ENCODE measurements at regions not wholly inside any gene's neighbourhood (a gene's known extent, or its start where the extent isn't known, plus 50 kb on each side); places are given as distances from the start of the nearest gene placed in this dataset.
"Not testable (repeated sequence)": the region's sequence is repeated elsewhere in the genome, so short reads cannot be mapped to it uniquely, and the experiment has no call there.

DNA sequence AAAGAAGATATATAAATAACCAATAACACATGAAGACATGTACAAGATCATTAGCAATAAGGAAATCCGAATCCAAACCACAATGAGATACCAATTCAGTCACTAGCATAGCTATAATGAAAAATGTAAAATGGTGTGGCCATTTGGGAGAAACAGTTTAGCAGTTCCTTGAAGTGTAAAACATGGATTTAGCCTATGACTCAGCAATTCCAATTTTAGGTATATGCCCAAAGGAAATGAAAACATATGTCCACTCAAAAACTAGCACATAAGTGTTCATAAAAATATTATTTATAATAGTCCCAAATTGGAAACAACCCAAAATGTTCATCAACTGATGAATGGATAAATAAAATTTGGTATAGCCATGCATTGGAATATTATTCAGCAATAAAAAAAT, 165.5 kb upstream of the CRIM1 start:
- no peaks in the 10 kb centered on the region for H3F3A ChIP-seq (ENCODE audit: control insufficient read depth, insufficient read depth)
- no peak overlapping the region for H3K4me2 ChIP-seq (ENCODE audit: low read length)
- H3K4me1 ChIP-seq (ENCODE audit: control insufficient read depth, low read length), result no peaks in the 10 kb centered on the region

DNA sequence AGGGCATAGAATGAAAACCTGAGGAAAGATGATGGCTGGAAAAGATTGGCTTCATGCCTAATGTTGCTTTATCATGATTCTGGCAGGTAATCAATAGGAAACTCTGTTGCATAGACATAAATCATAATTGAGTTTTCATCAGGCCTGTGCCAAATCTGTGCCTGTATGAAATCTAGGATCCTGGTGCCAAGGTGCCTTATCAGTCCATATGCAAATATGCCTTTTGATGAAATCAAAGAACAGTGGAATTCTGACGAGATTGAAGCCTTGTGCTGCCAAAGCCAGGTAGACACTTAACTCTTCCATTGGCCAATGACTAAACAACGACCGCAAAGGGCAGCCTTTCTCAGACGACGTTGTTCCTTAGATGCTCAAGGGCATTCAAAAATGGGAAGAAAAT, 170.0 kb upstream of the CRIM1 start:
- Histone ChIP-seq H3K4me3 (ENCODE audit: low read length) (no peak overlapping the region), H3F3A (ENCODE audit: control insufficient read depth, insufficient read depth) (no peaks in the 10 kb centered on the region), H3K4me2 (ENCODE audit: low read length) (no peak overlapping the region), H3K27me3 (ENCODE audit: control insufficient read depth, low read length) (no peaks in the 10 kb centered on the region), H3K9me3 (ENCODE audit: control insufficient read depth, insufficient read depth, low read length) (no peaks in the 10 kb centered on the region), H3K9me2 (replicated peaks; ENCODE audit: control insufficient read depth, low read length) (no peaks in the 10 kb centered on the region), H4K20me1 (ENCODE audit: control insufficient read depth, insufficient read depth, low read depth, low read length) (no peaks in the 10 kb centered on the region), H3K79me2 (ENCODE audit: control insufficient read depth, low read length) (no peaks in the 10 kb centered on the region), H3K27ac (ENCODE audit: low read depth, low read length) (no peak overlapping the region), H3K36me3 (ENCODE audit: control insufficient read depth, low read length) (no peaks in the 10 kb centered on the region), H3K4me1 (ENCODE audit: control insufficient read depth, low read length) (no peaks in the 10 kb centered on the region)
- TF ChIP-seq EZH2phosphoT487 (IDR thresholded peaks at IDR 0.05; ENCODE audit: borderline replicate concordance, low read length), result no peak
- TF ChIP-seq, protein P1, sequence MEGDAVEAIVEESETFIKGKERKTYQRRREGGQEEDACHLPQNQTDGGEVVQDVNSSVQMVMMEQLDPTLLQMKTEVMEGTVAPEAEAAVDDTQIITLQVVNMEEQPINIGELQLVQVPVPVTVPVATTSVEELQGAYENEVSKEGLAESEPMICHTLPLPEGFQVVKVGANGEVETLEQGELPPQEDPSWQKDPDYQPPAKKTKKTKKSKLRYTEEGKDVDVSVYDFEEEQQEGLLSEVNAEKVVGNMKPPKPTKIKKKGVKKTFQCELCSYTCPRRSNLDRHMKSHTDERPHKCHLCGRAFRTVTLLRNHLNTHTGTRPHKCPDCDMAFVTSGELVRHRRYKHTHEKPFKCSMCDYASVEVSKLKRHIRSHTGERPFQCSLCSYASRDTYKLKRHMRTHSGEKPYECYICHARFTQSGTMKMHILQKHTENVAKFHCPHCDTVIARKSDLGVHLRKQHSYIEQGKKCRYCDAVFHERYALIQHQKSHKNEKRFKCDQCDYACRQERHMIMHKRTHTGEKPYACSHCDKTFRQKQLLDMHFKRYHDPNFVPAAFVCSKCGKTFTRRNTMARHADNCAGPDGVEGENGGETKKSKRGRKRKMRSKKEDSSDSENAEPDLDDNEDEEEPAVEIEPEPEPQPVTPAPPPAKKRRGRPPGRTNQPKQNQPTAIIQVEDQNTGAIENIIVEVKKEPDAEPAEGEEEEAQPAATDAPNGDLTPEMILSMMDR (IDR thresholded peaks at IDR 0.05; ENCODE audit: low read depth, low read length, poor library complexity, severe bottlenecking), result no peak

More for the DNA sequence above, 165.5 kb upstream of the CRIM1 start:
- Histone ChIP-seq H3K27me3 (ENCODE audit: control insufficient read depth, low read length) (no peaks in the 10 kb centered on the region), H3K9me3 (ENCODE audit: control insufficient read depth, insufficient read depth, low read length) (no peaks in the 10 kb centered on the region), H4K20me1 (ENCODE audit: control insufficient read depth, insufficient read depth, low read depth, low read length) (no peaks in the 10 kb centered on the region), H3K27ac (ENCODE audit: low read depth, low read length) (no peak overlapping the region), H3K79me2 (ENCODE audit: control insufficient read depth, low read length) (no peaks in the 10 kb centered on the region), H3K9me2 (replicated peaks; ENCODE audit: control insufficient read depth, low read length) (no peaks in the 10 kb centered on the region), H3K36me3 (ENCODE audit: control insufficient read depth, low read length) (no peaks in the 10 kb centered on the region), H3K4me3 (ENCODE audit: low read length) (no peak overlapping the region)
- no peak for TF ChIP-seq EZH2phosphoT487 (IDR thresholded peaks at IDR 0.05; ENCODE audit: borderline replicate concordance, low read length)
- TF ChIP-seq, protein P1 (IDR thresholded peaks at IDR 0.05; ENCODE audit: low read depth, low read length, poor library complexity, severe bottlenecking), result no peak

DNA sequence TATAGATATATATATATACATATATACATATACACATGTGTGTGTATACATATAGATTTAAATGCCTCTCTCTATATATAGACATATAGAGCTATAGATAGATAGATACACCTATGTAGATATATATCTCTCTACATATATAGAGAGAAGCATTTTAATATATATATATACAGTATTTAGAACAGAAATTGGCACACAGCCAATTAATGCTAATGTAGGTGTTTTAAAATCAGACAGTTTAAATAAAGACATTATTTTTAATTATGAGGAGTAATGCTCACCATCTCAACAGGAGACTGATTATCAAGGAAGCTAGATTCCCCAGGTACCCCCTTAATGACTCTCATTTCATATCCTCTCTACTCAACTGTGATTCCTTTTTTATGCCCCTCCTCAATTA, 170.7 kb upstream of the CRIM1 start:
- no peaks in the 10 kb centered on the region for H3K4me1 ChIP-seq (ENCODE audit: control insufficient read depth, low read length)
- H3K4me2 ChIP-seq (ENCODE audit: low read length), result no peak overlapping the region
- H3K27ac ChIP-seq (ENCODE audit: low read depth, low read length), result no peak overlapping the region
- H3K9me3 ChIP-seq (ENCODE audit: control insufficient read depth, insufficient read depth, low read length), result no peaks in the 10 kb centered on the region
- H3K4me3 ChIP-seq (ENCODE audit: low read length), result no peak overlapping the region
- no peaks in the 10 kb centered on the region for H3F3A ChIP-seq (ENCODE audit: control insufficient read depth, insufficient read depth)
- TF ChIP-seq, protein P1 (IDR thresholded peaks at IDR 0.05; ENCODE audit: low read depth, low read length, poor library complexity, severe bottlenecking), result no peak
- no peak for TF ChIP-seq EZH2phosphoT487 (IDR thresholded peaks at IDR 0.05; ENCODE audit: borderline replicate concordance, low read length)
- H3K79me2 ChIP-seq (ENCODE audit: control insufficient read depth, low read length), result no peaks in the 10 kb centered on the region
- H4K20me1 ChIP-seq (ENCODE audit: control insufficient read depth, insufficient read depth, low read depth, low read length), result no peaks in the 10 kb centered on the region
- H3K9me2 ChIP-seq (replicated peaks; ENCODE audit: control insufficient read depth, low read length), result no peaks in the 10 kb centered on the region
- no peaks in the 10 kb centered on the region for H3K36me3 ChIP-seq (ENCODE audit: control insufficient read depth, low read length)
- no peaks in the 10 kb centered on the region for H3K27me3 ChIP-seq (ENCODE audit: control insufficient read depth, low read length)

DNA sequence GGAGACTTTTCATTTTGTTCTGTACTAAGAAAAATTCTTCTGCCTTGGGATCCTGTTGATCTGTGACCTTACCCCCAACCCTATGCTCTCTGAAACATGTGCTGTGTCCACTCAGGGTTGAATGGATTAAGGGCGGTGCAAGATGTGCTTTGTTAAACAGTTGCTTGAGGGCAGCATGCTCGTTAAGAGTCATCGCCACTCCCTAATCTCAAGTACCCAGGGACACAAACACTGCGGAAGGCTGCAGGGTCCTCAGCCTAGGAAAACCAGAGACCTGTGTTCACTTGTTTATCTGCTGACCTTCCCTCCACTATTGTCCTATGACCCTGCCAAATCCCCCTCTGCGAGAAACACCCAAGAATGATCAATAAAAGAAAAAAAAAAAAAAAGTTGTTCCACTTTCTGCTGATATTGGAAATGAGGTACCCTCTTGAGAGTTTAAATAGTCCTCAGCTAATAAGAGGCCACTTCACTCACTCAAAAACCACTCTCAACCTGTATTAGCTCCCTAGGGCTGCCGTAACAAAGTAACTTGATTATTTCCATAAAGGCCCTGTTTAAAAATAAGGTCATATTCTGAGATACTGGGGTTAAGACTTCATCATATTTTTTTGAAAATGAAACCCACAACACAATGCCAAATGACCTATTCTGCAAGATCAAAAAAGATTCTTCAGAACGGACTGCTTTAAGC, 174.6 kb upstream of the CRIM1 start:
- not testable (repeated sequence) for H3K79me2 ChIP-seq (ENCODE audit: control insufficient read depth, low read length); H3K27me3 ChIP-seq (ENCODE audit: control insufficient read depth, low read length); H3K36me3 ChIP-seq (ENCODE audit: control insufficient read depth, low read length); H3K4me1 ChIP-seq (ENCODE audit: control insufficient read depth, low read length); H3K4me3 ChIP-seq (ENCODE audit: low read length); H3K27ac ChIP-seq (ENCODE audit: low read depth, low read length); H3K9me2 ChIP-seq (replicated peaks; ENCODE audit: control insufficient read depth, low read length); H4K20me1 ChIP-seq (ENCODE audit: control insufficient read depth, insufficient read depth, low read depth, low read length); H3F3A ChIP-seq (ENCODE audit: control insufficient read depth, insufficient read depth); H3K4me2 ChIP-seq (ENCODE audit: low read length); H3K9me3 ChIP-seq (ENCODE audit: control insufficient read depth, insufficient read depth, low read length)

- H3K4me2 ChIP-seq (ENCODE audit: low read length); H3F3A ChIP-seq (ENCODE audit: control insufficient read depth, insufficient read depth); H3K36me3 ChIP-seq (ENCODE audit: control insufficient read depth, low read length); H3K27ac ChIP-seq (ENCODE audit: low read depth, low read length); H3K4me3 ChIP-seq (ENCODE audit: low read length); H3K9me2 ChIP-seq (replicated peaks; ENCODE audit: control insufficient read depth, low read length); H3K4me1 ChIP-seq (ENCODE audit: control insufficient read depth, low read length); H3K9me3 ChIP-seq (ENCODE audit: control insufficient read depth, insufficient read depth, low read length); H3K79me2 ChIP-seq (ENCODE audit: control insufficient read depth, low read length); H4K20me1 ChIP-seq (ENCODE audit: control insufficient read depth, insufficient read depth, low read depth, low read length); H3K27me3 ChIP-seq (ENCODE audit: control insufficient read depth, low read length): not testable (repeated sequence)
Observed at GRCh38 chr2:36180293-36180692, 175.3 kb upstream of the CRIM1 start.

GRCh38 chr2:36179668-36180269, 175.8 kb upstream of the CRIM1 start:
- not testable (repeated sequence) for H3K4me1 ChIP-seq (ENCODE audit: control insufficient read depth, low read length)

More at GRCh38 chr2:36179668-36180269, 175.8 kb upstream of the CRIM1 start:
- H3K4me3 ChIP-seq (ENCODE audit: low read length); H3K9me2 ChIP-seq (replicated peaks; ENCODE audit: control insufficient read depth, low read length); H3K9me3 ChIP-seq (ENCODE audit: control insufficient read depth, insufficient read depth, low read length); H3F3A ChIP-seq (ENCODE audit: control insufficient read depth, insufficient read depth); H3K4me2 ChIP-seq (ENCODE audit: low read length); H3K27me3 ChIP-seq (ENCODE audit: control insufficient read depth, low read length); H3K27ac ChIP-seq (ENCODE audit: low read depth, low read length); H3K36me3 ChIP-seq (ENCODE audit: control insufficient read depth, low read length); H4K20me1 ChIP-seq (ENCODE audit: control insufficient read depth, insufficient read depth, low read depth, low read length); H3K79me2 ChIP-seq (ENCODE audit: control insufficient read depth, low read length): not testable (repeated sequence)
